MCF 10A (cell line): ENCODE measurements at regions not wholly inside any gene's neighbourhood (a gene's known extent, or its start where the extent isn't known, plus 50 kb on each side); places are given as distances from the start of the nearest gene placed in this dataset.

ENCODE experiments used
- BruUV-seq: library from RNA; stranded (reverse); fragments of 400-500 nt; replicated peaks from 2 replicates; lab custom pipeline; 2021; lab: Mats Ljungman, UMichigan
- CTCF ChIA-PET: fragments of 300-600 bp; sonication (Branson Sonifier 250); formaldehyde crosslinking; extraction: SDS; loops from one replicate; lab custom pipeline; 2021; ENCODE audit warnings: antibody characterized with exemption, inconsistent platforms; lab: Yijun Ruan, JAX
- POLR2A ChIA-PET: fragments of 300-600, 350-650 bp; sonication (Branson Sonifier 250); formaldehyde crosslinking; extraction: SDS; loops from one replicate; lab custom pipeline; 2020; ENCODE audit warnings: antibody characterized with exemption, inconsistent platforms; lab: Yijun Ruan, JAX
- DNase-seq: peaks from one replicate; pipeline ENCODE4 v3.0.0-alpha.2; 2018; ENCODE audit not compliant: unreplicated experiment
- H3K27ac Mint-ChIP-seq: one replicate; pipeline ENCODE4 v1.8.0; 2022; ENCODE audit warnings: mild to moderate bottlenecking, low read depth, mixed read lengths; ENCODE audit not compliant: unreplicated experiment
- H3K27me3 Mint-ChIP-seq: one replicate; pipeline ENCODE4 v1.8.0; 2022; ENCODE audit warnings: mixed read lengths; ENCODE audit not compliant: insufficient read depth, unreplicated experiment
- H3K36me3 Mint-ChIP-seq: one replicate; pipeline ENCODE4 v1.8.0; 2022; ENCODE audit warnings: mild to moderate bottlenecking, moderate library complexity, mixed read lengths; ENCODE audit not compliant: insufficient read depth, unreplicated experiment
- H3K4me1 Mint-ChIP-seq: one replicate; pipeline ENCODE4 v1.8.0; 2022; ENCODE audit warnings: mixed read lengths; ENCODE audit not compliant: insufficient read depth, unreplicated experiment
- H3K4me3 Mint-ChIP-seq: one replicate; pipeline ENCODE4 v1.8.0; 2022; ENCODE audit warnings: mild to moderate bottlenecking, moderate library complexity, mixed read lengths; ENCODE audit not compliant: unreplicated experiment
- H3K9me3 Mint-ChIP-seq: one replicate; pipeline ENCODE4 v1.8.0; 2022; ENCODE audit warnings: mixed read lengths; ENCODE audit not compliant: unreplicated experiment
- intact Hi-C: fragments of 100-400 bp; cut with micrococcal nuclease; formaldehyde crosslinking; loops from 2 replicates; pipeline ENCODE4 v1.14.1; 2022
- TF ChIP-seq, protein P1 (sequence below): fragments of 200-600 bp; IDR thresholded peaks from one replicate; pipeline ENCODE4 v1.8.0; 2022; ENCODE audit warnings: antibody characterized with exemption, mild to moderate bottlenecking; ENCODE audit not compliant: unreplicated experiment

DNA sequence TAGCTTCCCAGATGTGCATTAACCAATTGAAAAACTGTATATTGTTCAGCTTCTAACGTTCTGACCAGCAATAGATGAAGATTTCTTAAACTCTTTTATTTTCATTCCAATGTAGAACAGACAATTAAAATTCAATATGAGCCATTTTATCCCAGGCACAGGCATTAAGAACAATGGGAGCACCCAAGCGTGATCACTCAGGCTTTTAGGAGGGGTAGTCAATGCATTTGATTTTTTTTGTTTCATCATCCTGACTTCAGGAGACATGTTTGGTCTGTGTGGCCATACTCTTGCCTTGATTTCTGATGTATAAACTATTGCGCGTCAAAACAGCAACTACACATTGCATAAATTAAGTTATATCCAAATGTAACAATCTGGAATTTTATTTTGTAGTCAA lies 653.0 kb upstream of the RORB start:
- BruUV-seq: no TSS peak
- no peak for DNase-seq
- Mint-ChIP-seq H3K36me3 (no peaks in the 10 kb centered on the region), H3K9me3 (no peaks in the 10 kb centered on the region), H3K4me1 (no peaks in the 10 kb centered on the region), H3K27ac (no peak overlapping the region), H3K4me3 (no peak overlapping the region), H3K27me3 (peaks cover 68% of the 10 kb centered on the region)
- ChIA-PET POLR2A (interaction anchor here (0.6 kb wide), 1 partner anchor 252 kb away, joined by 3 read pairs; no protein-coding TSS in a partner anchor), CTCF (no interaction called here)
- intact Hi-C loops: no loop called here
- TF ChIP-seq, protein P1, sequence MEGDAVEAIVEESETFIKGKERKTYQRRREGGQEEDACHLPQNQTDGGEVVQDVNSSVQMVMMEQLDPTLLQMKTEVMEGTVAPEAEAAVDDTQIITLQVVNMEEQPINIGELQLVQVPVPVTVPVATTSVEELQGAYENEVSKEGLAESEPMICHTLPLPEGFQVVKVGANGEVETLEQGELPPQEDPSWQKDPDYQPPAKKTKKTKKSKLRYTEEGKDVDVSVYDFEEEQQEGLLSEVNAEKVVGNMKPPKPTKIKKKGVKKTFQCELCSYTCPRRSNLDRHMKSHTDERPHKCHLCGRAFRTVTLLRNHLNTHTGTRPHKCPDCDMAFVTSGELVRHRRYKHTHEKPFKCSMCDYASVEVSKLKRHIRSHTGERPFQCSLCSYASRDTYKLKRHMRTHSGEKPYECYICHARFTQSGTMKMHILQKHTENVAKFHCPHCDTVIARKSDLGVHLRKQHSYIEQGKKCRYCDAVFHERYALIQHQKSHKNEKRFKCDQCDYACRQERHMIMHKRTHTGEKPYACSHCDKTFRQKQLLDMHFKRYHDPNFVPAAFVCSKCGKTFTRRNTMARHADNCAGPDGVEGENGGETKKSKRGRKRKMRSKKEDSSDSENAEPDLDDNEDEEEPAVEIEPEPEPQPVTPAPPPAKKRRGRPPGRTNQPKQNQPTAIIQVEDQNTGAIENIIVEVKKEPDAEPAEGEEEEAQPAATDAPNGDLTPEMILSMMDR: no peak

DNA sequence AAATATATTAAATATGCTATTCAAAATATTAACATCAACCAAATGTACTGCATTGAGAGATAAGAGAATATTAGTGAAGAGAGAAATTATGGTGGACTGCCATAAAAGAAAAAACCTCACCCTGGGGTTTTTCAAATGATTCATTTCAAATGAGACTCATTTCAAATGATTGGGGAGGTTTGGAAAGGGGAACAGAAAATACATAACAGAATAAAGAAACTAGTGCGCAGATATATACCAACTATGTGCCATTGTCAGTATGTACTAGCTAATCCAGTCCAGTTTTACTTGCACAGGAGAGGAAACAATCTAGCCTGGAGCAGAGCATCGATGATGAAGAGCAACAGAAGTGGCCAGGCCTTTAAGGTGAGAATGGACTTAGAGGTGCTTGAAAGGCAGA lies 651.6 kb upstream of the RORB start:
- TF ChIP-seq, protein P1: no peak
- BruUV-seq: no TSS peak
- Mint-ChIP-seq H3K4me1 (no peaks in the 10 kb centered on the region), H3K27me3 (peaks cover 69% of the 10 kb centered on the region), H3K4me3 (no peak overlapping the region), H3K27ac (no peak overlapping the region), H3K36me3 (no peaks in the 10 kb centered on the region), H3K9me3 (no peaks in the 10 kb centered on the region)
- intact Hi-C loops: no loop called here
- ChIA-PET CTCF (interaction anchor here (0.7 kb wide), 1 partner anchor 286 kb away, joined by 4 read pairs; no protein-coding TSS in a partner anchor), POLR2A (no interaction called here)
- no peak for DNase-seq

DNA sequence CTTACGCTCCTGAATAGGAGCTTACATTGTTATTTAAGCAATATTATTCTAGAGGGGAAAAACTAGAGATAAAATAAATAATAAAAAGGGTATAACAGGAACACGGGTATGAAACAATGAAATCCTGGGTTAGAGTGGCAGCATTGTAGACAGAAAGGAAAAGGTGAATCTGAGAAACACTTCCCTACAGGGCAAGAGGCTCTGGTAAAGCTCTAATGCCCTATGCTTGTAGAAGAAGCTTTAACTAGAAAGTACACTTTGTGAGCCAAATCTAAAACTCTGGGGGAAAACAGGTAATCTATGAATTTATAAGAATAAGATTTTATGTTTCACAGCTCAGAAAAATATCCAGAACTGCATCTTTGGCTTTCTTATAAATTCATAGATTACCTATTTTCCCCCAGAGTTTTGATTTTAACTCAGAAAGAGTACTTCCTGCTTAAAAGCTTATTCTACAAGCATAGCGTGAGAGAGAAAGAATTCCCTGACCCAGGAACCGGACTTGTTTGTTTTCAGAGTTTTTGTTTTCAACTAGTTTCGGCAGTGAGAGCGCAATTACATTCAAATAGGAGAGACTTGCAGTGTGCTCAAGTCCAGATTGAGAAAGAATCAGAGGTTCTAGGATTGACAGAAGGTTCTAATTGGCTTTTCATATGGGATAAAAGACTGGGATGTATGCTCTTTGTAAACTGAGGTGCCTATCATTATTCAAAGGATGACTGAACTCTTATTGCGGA lies 651.0 kb upstream of the RORB start:
- POLR2A ChIA-PET: no interaction called here
- H3K4me3 Mint-ChIP-seq: no peak overlapping the region
- H3K4me1 Mint-ChIP-seq: no peaks in the 10 kb centered on the region
- no peak for DNase-seq
- H3K36me3 Mint-ChIP-seq: no peaks in the 10 kb centered on the region
- no peak overlapping the region for H3K27ac Mint-ChIP-seq
- intact Hi-C loops: no loop called here
- no TSS peak for BruUV-seq
- H3K9me3 Mint-ChIP-seq: no peaks in the 10 kb centered on the region
- TF ChIP-seq, protein P1: no peak
- peaks cover 67% of the 10 kb centered on the region for H3K27me3 Mint-ChIP-seq
- CTCF ChIA-PET: interaction anchor here (0.7 kb wide), 1 partner anchor 286 kb away, joined by 4 read pairs; no protein-coding TSS in a partner anchor

DNA sequence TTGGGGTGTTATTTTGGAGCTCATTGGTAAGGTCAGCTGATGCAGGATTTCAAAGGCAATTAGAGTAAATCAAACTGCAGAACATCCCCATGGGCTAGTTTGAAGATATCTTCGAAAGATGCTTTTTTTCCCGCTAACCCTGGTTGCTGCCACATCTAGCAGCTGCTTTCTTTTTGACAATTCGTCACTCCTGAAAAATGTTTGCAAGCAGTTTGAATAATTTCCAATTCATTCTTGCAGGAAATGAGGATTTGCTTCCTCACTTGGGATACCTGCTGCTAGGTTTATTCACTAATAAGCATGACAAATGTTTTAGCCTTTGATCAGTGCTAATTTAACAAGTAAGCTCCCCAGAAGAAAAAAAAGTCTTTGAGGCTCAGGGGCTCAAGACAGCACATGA lies 649.6 kb upstream of the RORB start:
- CTCF ChIA-PET: no interaction called here
- POLR2A ChIA-PET: no interaction called here
- TF ChIP-seq, protein P1: no peak
- DNase-seq: no peak
- Mint-ChIP-seq H3K27me3 (peaks cover 53% of the 10 kb centered on the region), H3K9me3 (no peaks in the 10 kb centered on the region), H3K27ac (no peak overlapping the region), H3K36me3 (no peaks in the 10 kb centered on the region), H3K4me3 (no peak overlapping the region), H3K4me1 (no peaks in the 10 kb centered on the region)
- intact Hi-C loops: no loop called here
- no TSS peak for BruUV-seq
